HL-60 (cell line): ENCODE measurements at regions not wholly inside any gene's neighbourhood (a gene's known extent, or its start where the extent isn't known, plus 50 kb on each side); places are given as distances from the start of the nearest gene placed in this dataset.

ENCODE experiments used
- DNase-seq, 2 experiments: peaks; one replicate each; pipeline ENCODE4 v3.0.0-alpha.2; 2010 to 2020; ENCODE audit warnings: low read depth in 1 of 2, low spot score in 1 of 2
- H3K27ac ChIP-seq: fragments of 250-450 bp; sonication (Bioruptor Pico); replicated peaks from 2 replicates; pipeline ENCODE4 v1.5.1; 2020; ENCODE audit warnings: mild to moderate bottlenecking, moderate library complexity
- H3K27me3 ChIP-seq: fragments of 250-450 bp; sonication (Bioruptor Pico); 2 replicates; pipeline ENCODE4 v1.5.1; 2021; ENCODE audit warnings: mild to moderate bottlenecking, moderate library complexity; ENCODE audit not compliant: insufficient read depth, poor library complexity, severe bottlenecking
- H3K4me3 ChIP-seq: replicated peaks from 2 replicates; pipeline ENCODE4 v1.5.1; 2011; ENCODE audit warnings: mild to moderate bottlenecking, control low read depth, low read length; ENCODE audit not compliant: insufficient read depth
- GABPA ChIP-seq: IDR thresholded peaks from 2 replicates; pipeline ENCODE4 v1.6.1; 2012; ENCODE audit warnings: low read depth
- POLR2AphosphoS5 ChIP-seq: IDR thresholded peaks from 2 replicates; pipeline ENCODE4 v1.6.1; 2012; ENCODE audit warnings: low read depth
- REST ChIP-seq: IDR thresholded peaks from 2 replicates; pipeline ENCODE4 v1.6.1; 2012; ENCODE audit warnings: low read depth; ENCODE audit not compliant: insufficient replicate concordance
- SPI1 ChIP-seq: IDR thresholded peaks from 2 replicates; pipeline ENCODE4 v1.6.1; 2012; ENCODE audit warnings: low read depth, mild to moderate bottlenecking, borderline replicate concordance
- TF ChIP-seq, protein P1 (sequence below): IDR thresholded peaks from one replicate; pipeline ENCODE4 v1.5.1; 2011; ENCODE audit warnings: low read length, control low read depth, inconsistent platforms; ENCODE audit not compliant: insufficient read depth

DNA sequence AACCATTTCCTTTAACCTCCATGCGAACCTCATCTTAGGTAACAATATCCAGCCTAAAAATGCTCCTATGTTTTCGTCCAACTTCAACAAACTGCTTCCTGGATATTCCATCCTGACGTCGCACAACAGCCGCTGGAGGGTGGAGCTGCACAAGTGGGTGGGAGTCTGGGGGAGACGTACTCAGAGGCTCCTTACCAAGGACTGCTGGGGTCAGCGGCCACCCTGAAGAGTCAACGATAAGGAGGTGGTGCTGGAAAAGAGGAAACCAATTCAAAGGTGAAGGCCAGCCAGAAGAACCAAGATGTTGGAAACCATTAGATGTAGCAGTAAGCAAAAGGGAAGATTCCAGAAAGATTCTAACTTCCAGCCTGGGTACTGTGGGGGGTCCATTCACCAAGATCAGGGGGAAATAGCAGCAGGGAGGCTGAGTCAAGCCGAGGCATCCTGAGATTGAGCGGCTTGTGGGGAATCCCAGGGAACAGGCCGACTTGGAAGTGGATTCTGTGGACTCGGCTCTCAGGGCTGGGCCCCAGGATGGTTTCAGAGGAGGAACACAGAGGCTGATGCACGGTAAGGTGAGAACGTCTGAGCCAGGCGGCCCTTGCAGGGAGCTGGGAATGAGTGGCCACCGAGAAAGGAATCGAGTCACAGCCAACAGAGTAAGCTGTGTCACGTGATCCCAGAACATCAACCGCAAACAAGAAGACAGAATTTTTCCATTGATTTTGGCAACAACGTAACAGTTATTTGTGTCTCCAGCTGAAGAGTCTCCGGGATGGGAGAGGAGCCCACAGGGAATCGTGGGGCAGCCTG is 375.7 kb downstream of the NPHP4 start:
- Histone ChIP-seq H3K27me3 (no peaks in the 10 kb centered on the region), H3K27ac (no peak overlapping the region), H3K4me3 (no peak overlapping the region)
- TF ChIP-seq GABPA: no peak
- TF ChIP-seq, protein P1, sequence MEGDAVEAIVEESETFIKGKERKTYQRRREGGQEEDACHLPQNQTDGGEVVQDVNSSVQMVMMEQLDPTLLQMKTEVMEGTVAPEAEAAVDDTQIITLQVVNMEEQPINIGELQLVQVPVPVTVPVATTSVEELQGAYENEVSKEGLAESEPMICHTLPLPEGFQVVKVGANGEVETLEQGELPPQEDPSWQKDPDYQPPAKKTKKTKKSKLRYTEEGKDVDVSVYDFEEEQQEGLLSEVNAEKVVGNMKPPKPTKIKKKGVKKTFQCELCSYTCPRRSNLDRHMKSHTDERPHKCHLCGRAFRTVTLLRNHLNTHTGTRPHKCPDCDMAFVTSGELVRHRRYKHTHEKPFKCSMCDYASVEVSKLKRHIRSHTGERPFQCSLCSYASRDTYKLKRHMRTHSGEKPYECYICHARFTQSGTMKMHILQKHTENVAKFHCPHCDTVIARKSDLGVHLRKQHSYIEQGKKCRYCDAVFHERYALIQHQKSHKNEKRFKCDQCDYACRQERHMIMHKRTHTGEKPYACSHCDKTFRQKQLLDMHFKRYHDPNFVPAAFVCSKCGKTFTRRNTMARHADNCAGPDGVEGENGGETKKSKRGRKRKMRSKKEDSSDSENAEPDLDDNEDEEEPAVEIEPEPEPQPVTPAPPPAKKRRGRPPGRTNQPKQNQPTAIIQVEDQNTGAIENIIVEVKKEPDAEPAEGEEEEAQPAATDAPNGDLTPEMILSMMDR: no peak
- TF ChIP-seq POLR2AphosphoS5: no peak
- no peak for TF ChIP-seq REST
- no peak for TF ChIP-seq SPI1
- no peak for DNase-seq

DNA sequence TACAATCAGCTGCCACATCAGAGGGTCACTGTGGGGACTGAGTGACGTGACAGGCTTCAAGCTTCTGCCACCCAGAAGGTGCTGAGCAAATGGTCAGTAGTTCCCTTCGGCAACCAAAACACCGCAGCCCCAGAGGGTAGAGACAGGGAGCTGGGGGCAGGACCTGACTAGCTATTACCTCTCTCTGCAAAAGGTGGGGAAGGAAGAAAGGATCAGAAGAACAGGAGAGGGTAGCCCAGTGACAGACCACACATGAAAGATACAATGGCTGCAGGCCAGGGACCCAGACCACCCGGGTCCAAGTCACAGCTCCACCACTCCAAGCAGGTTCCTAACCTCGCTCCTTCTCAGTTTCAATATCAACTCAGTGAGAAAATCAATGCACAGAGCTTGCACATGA is 377.1 kb downstream of the NPHP4 start:
- Histone ChIP-seq H3K27ac (no peak overlapping the region), H3K4me3 (no peak overlapping the region), H3K27me3 (no peaks in the 10 kb centered on the region)
- no peak for DNase-seq
- TF ChIP-seq SPI1 (no peak), POLR2AphosphoS5 (no peak), REST (no peak), GABPA (no peak)
- TF ChIP-seq, protein P1: no peak

GRCh38 chr1:5613900-5614299 is 378.3 kb downstream of the NPHP4 start:
- TF ChIP-seq, protein P1: no peak
- no peak for TF ChIP-seq SPI1
- TF ChIP-seq GABPA: no peak
- TF ChIP-seq POLR2AphosphoS5: no peak
- TF ChIP-seq REST: no peak
- H3K4me3 ChIP-seq: no peak overlapping the region
- no peak overlapping the region for H3K27ac ChIP-seq
- no peaks in the 10 kb centered on the region for H3K27me3 ChIP-seq
- DNase-seq: no peak
